Neural cell (in vitro differentiated cells): ENCODE measurements at regions not wholly inside any gene's neighbourhood (a gene's known extent, or its start where the extent isn't known, plus 50 kb on each side); places are given as distances from the start of the nearest gene placed in this dataset.

Experiments
- H2AFZ ChIP-seq: fragments of 200-600, 300-800 bp; sonication (generic), shearing (Covaris generic); 2 replicates; pipeline ENCODE4 v1.6.0; 2014; ENCODE audit warnings: low read depth, mild to moderate bottlenecking, antibody characterized with exemption, low read length, moderate library complexity
- H3F3A ChIP-seq: fragments of 200-600 bp; shearing (Covaris generic); 2 replicates; pipeline ENCODE4 v1.6.1; 2016; ENCODE audit warnings: mild to moderate bottlenecking, moderate library complexity, mixed read lengths, antibody characterized with exemption, low read length; ENCODE audit not compliant: insufficient read depth, poor library complexity, severe bottlenecking
- H3K27ac ChIP-seq: fragments of 200-600, 300-800 bp; sonication (generic), shearing (Covaris generic); 2 replicates; pipeline ENCODE4 v1.5.1; 2014; ENCODE audit warnings: mild to moderate bottlenecking, low read length, moderate library complexity
- H3K27me3 ChIP-seq: fragments of 300-800, 200-600 bp; sonication (generic), shearing (Covaris generic); 2 replicates; pipeline ENCODE4 v1.6.0; 2014; ENCODE audit warnings: mild to moderate bottlenecking, low read depth, low read length, moderate library complexity; ENCODE audit not compliant: insufficient read depth
- H3K36me3 ChIP-seq: fragments of 300-800, 200-600 bp; sonication (generic), shearing (Covaris generic); 2 replicates; pipeline ENCODE4 v1.5.1; 2014; ENCODE audit warnings: mild to moderate bottlenecking, antibody characterized with exemption, low read length, moderate library complexity; ENCODE audit not compliant: insufficient read depth
- H3K4me2 ChIP-seq: fragments of 300-800, 200-600 bp; sonication (generic), shearing (Covaris generic); 2 replicates; pipeline ENCODE4 v1.6.0; 2014; ENCODE audit warnings: mild to moderate bottlenecking, low read length
- H3K4me3 ChIP-seq: fragments of 300-800, 200-600 bp; sonication (generic), shearing (Covaris generic); 2 replicates; pipeline ENCODE4 v1.5.1; 2014; ENCODE audit warnings: mild to moderate bottlenecking, low read length, moderate library complexity
- H3K79me2 ChIP-seq: fragments of 200-600 bp; shearing (Covaris generic); replicated peaks from 2 replicates; pipeline ENCODE4 v1.6.0; 2014; ENCODE audit warnings: mild to moderate bottlenecking, low read length, moderate library complexity; ENCODE audit not compliant: insufficient read depth
- H3K9ac ChIP-seq: fragments of 300-800, 200-600 bp; sonication (generic), shearing (Covaris generic); 2 replicates; pipeline ENCODE4 v1.6.1; 2016; ENCODE audit warnings: mild to moderate bottlenecking, low read length, mixed read lengths
- H3K9me2 ChIP-seq: fragments of 200-600 bp; shearing (Covaris generic); 2 replicates; pipeline ENCODE4 v1.6.1; 2016; ENCODE audit warnings: mild to moderate bottlenecking, low read length, mixed read lengths; ENCODE audit not compliant: insufficient read depth
- H3K9me3 ChIP-seq: fragments of 200-600, 300-800 bp; sonication (generic), shearing (Covaris generic); 2 replicates; pipeline ENCODE4 v1.6.1; 2016; ENCODE audit warnings: mild to moderate bottlenecking, mixed run types, low read length, moderate library complexity, mixed read lengths
- H4K20me1 ChIP-seq: fragments of 200-600 bp; shearing (Covaris generic); 2 replicates; pipeline ENCODE4 v1.6.1; 2016; ENCODE audit warnings: mild to moderate bottlenecking, mixed run types; ENCODE audit not compliant: insufficient read depth
- EP300 ChIP-seq: fragments of 450-650 bp; conservative IDR thresholded peaks from 2 replicates; pipeline ENCODE4 v1.6.1; 2014; ENCODE audit warnings: antibody characterized with exemption, mild to moderate bottlenecking, moderate library complexity; ENCODE audit not compliant: poor library complexity, severe bottlenecking
- EZH2 ChIP-seq: fragments of 200-600, 300-800 bp; shearing (Covaris generic), sonication (generic); IDR thresholded peaks from 2 replicates; pipeline ENCODE4 v1.6.1; 2014; ENCODE audit warnings: antibody characterized with exemption, low read length, borderline replicate concordance, mild to moderate bottlenecking; ENCODE audit not compliant: insufficient read depth, poor library complexity, severe bottlenecking
- MXI1 ChIP-seq: fragments of 450-650 bp; conservative IDR thresholded peaks from 2 replicates; pipeline ENCODE4 v1.6.1; 2014; ENCODE audit warnings: antibody characterized with exemption, mild to moderate bottlenecking; ENCODE audit not compliant: poor library complexity, severe bottlenecking
- POLR2AphosphoS5 ChIP-seq: IDR thresholded peaks from 2 replicates; pipeline ENCODE4 v1.6.1; 2012
- RAD21 ChIP-seq: fragments of 450-650 bp; conservative IDR thresholded peaks from 2 replicates; pipeline ENCODE4 v1.6.1; 2014; ENCODE audit warnings: antibody characterized with exemption, mild to moderate bottlenecking, moderate library complexity
- SMC3 ChIP-seq: fragments of 450-650 bp; conservative IDR thresholded peaks from 2 replicates; pipeline ENCODE4 v1.6.1; 2014; ENCODE audit warnings: antibody characterized with exemption, mild to moderate bottlenecking, moderate library complexity; ENCODE audit not compliant: poor library complexity
- TAF1 ChIP-seq: IDR thresholded peaks from 2 replicates; pipeline ENCODE4 v1.6.1; 2012; ENCODE audit warnings: low read depth
- TF ChIP-seq, protein P1 (sequence below): fragments of 450-650 bp; IDR thresholded peaks from 2 replicates; pipeline ENCODE4 v1.5.1; 2014; ENCODE audit warnings: antibody characterized with exemption, mild to moderate bottlenecking, moderate library complexity; ENCODE audit not compliant: poor library complexity, severe bottlenecking
- TF ChIP-seq, protein P2 (sequence below): IDR thresholded peaks from 2 replicates; pipeline ENCODE4 v1.6.1; 2012; ENCODE audit warnings: borderline replicate concordance

DNA sequence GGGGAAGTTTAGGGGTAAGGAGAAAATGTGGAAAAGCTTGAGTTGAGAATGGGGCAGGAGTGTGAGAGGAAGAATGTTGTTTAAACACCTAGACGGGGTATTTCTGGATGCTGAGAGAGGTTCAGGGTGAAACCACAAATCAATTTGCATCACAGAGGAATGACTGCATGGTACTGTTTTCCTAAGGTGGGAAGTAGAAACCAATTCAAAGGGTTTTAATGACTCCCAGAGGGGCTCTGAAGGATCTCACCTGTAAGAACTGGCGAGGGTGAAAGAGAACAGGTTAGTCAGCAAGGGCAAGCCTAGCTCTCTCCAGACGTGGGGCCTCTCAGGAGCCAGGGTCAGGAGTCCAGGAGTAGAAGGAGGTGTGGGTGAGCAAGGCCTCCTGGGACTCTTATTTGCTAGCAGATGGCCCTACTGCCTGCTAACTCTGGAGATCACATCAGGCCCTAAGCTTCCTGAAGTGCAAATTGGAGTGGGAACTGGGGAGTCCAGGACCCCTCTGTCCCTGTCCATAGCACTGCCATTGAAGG, 133.0 kb upstream of the CELF4 start:
- Histone ChIP-seq H3K27ac (no peak overlapping the region), H3K4me2 (no peak overlapping the region), H3K9me3 (no peaks in the 10 kb centered on the region), H3K27me3 (no peaks in the 10 kb centered on the region), H2AFZ (no peak overlapping the region), H3K9ac (no peak overlapping the region), H3K9me2 (no peaks in the 10 kb centered on the region), H3F3A (no peaks in the 10 kb centered on the region), H4K20me1 (no peaks in the 10 kb centered on the region), H3K36me3 (no peaks in the 10 kb centered on the region), H3K79me2 (no peaks in the 10 kb centered on the region), H3K4me3 (no peak overlapping the region)
- TF ChIP-seq RAD21 (no peak), TAF1 (no peak), POLR2AphosphoS5 (no peak), EZH2 (no peak), MXI1 (no peak), SMC3 (no peak), EP300 (no peak)
- TF ChIP-seq, protein P1, sequence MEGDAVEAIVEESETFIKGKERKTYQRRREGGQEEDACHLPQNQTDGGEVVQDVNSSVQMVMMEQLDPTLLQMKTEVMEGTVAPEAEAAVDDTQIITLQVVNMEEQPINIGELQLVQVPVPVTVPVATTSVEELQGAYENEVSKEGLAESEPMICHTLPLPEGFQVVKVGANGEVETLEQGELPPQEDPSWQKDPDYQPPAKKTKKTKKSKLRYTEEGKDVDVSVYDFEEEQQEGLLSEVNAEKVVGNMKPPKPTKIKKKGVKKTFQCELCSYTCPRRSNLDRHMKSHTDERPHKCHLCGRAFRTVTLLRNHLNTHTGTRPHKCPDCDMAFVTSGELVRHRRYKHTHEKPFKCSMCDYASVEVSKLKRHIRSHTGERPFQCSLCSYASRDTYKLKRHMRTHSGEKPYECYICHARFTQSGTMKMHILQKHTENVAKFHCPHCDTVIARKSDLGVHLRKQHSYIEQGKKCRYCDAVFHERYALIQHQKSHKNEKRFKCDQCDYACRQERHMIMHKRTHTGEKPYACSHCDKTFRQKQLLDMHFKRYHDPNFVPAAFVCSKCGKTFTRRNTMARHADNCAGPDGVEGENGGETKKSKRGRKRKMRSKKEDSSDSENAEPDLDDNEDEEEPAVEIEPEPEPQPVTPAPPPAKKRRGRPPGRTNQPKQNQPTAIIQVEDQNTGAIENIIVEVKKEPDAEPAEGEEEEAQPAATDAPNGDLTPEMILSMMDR: no peak
- TF ChIP-seq, protein P2, sequence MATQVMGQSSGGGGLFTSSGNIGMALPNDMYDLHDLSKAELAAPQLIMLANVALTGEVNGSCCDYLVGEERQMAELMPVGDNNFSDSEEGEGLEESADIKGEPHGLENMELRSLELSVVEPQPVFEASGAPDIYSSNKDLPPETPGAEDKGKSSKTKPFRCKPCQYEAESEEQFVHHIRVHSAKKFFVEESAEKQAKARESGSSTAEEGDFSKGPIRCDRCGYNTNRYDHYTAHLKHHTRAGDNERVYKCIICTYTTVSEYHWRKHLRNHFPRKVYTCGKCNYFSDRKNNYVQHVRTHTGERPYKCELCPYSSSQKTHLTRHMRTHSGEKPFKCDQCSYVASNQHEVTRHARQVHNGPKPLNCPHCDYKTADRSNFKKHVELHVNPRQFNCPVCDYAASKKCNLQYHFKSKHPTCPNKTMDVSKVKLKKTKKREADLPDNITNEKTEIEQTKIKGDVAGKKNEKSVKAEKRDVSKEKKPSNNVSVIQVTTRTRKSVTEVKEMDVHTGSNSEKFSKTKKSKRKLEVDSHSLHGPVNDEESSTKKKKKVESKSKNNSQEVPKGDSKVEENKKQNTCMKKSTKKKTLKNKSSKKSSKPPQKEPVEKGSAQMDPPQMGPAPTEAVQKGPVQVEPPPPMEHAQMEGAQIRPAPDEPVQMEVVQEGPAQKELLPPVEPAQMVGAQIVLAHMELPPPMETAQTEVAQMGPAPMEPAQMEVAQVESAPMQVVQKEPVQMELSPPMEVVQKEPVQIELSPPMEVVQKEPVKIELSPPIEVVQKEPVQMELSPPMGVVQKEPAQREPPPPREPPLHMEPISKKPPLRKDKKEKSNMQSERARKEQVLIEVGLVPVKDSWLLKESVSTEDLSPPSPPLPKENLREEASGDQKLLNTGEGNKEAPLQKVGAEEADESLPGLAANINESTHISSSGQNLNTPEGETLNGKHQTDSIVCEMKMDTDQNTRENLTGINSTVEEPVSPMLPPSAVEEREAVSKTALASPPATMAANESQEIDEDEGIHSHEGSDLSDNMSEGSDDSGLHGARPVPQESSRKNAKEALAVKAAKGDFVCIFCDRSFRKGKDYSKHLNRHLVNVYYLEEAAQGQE: no peak

DNA sequence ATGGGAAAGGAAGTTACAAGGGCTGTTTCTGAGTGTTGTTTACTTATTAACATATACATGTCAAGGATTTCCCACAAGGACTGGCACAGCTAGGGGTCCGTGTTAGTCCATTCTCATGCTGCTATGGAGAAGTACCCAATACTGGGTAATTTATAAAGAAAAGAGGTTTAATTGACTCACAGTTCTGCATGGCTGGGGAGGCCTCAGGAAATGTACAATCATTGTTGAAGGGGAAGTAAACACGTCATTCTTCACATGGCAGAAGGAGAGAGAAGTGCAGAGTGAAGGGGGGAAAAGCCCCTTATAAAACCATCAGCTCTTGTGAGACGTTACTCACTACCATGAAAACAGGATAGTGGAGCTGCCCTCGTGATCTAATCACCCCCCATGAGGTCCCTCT, 128.9 kb upstream of the CELF4 start:
- TF ChIP-seq POLR2AphosphoS5 (no peak), TAF1 (no peak), MXI1 (no peak), EZH2 (no peak)
- TF ChIP-seq, protein P1: no peak
- TF ChIP-seq, protein P2: no peak
- Histone ChIP-seq H3K9ac (no peak overlapping the region), H3K79me2 (no peaks in the 10 kb centered on the region), H3K4me3 (no peak overlapping the region), H3K4me2 (no peak overlapping the region), H3F3A (no peaks in the 10 kb centered on the region), H3K27ac (no peak overlapping the region), H4K20me1 (no peaks in the 10 kb centered on the region), H2AFZ (no peak overlapping the region), H3K9me2 (no peaks in the 10 kb centered on the region), H3K9me3 (no peaks in the 10 kb centered on the region), H3K36me3 (no peaks in the 10 kb centered on the region), H3K27me3 (no peaks in the 10 kb centered on the region)
